GM12878 (cell line): ENCODE measurements at regions not wholly inside any gene's neighbourhood (a gene's known extent, or its start where the extent isn't known, plus 50 kb on each side); places are given as distances from the start of the nearest gene placed in this dataset.

ENCODE experiments used
- BCL3 ChIP-seq: IDR thresholded peaks from 2 replicates; pipeline ENCODE4 v1.6.1; 2011; ENCODE audit warnings: borderline replicate concordance, low read depth, mild to moderate bottlenecking, moderate library complexity, low read length; ENCODE audit not compliant: insufficient read depth, poor library complexity, severe bottlenecking
- CHD2 ChIP-seq: IDR thresholded peaks from 2 replicates; pipeline ENCODE4 v1.6.1; 2011; ENCODE audit warnings: low read depth, low read length, improper control_type of control experiment, borderline replicate concordance
- CTCF ChIP-seq, 3 experiments: IDR thresholded peaks in 2 of 3; conservative IDR thresholded peaks in 1 of 3; 2 replicates each; pipeline ENCODE4 v1.5.1; 2011; ENCODE audit warnings: low read depth in 3 of 3, low read length in 3 of 3, mild to moderate bottlenecking in 3 of 3, control low read depth in 2 of 3, moderate library complexity in 2 of 3, inconsistent platforms in 1 of 3, mixed read lengths in 1 of 3; ENCODE audit not compliant: control insufficient read depth in 2 of 3, insufficient read depth in 1 of 3; ENCODE audit errors: extremely low read depth in 1 of 3
- DPF2 ChIP-seq: fragments of 450-650 bp; IDR thresholded peaks from 2 replicates; pipeline ENCODE4 v1.6.1; 2017; ENCODE audit warnings: mild to moderate bottlenecking
- E2F4 ChIP-seq: IDR thresholded peaks from 2 replicates; pipeline ENCODE4 v1.6.1; 2012; ENCODE audit warnings: low read depth, low read length, improper control_type of control experiment
- HDGF ChIP-seq: fragments of 450-650 bp; IDR thresholded peaks from 2 replicates; pipeline ENCODE4 v1.6.1; 2016; ENCODE audit warnings: antibody characterized with exemption
- MAX ChIP-seq: IDR thresholded peaks from 2 replicates; pipeline ENCODE4 v1.6.1; 2012; ENCODE audit warnings: low read depth, low read length, improper control_type of control experiment
- POLR2A ChIP-seq: IDR thresholded peaks from 2 replicates; pipeline ENCODE4 v1.6.1; 2011; ENCODE audit warnings: low read depth, mild to moderate bottlenecking, low read length
- SIN3A ChIP-seq: IDR thresholded peaks from 2 replicates; pipeline ENCODE4 v1.6.1; 2012; ENCODE audit warnings: low read depth, low read length, improper control_type of control experiment
- TARDBP ChIP-seq: IDR thresholded peaks from 2 replicates; pipeline ENCODE4 v1.6.1; 2016; ENCODE audit warnings: borderline replicate concordance
- TBL1XR1 ChIP-seq: IDR thresholded peaks from 2 replicates; pipeline ENCODE4 v1.6.1; 2012; ENCODE audit warnings: low read depth, low read length, improper control_type of control experiment
- TCF7 ChIP-seq: IDR thresholded peaks from 2 replicates; pipeline ENCODE4 v1.6.1; 2014; ENCODE audit warnings: antibody characterized with exemption, borderline replicate concordance
- USF2 ChIP-seq: IDR thresholded peaks from 2 replicates; pipeline ENCODE4 v1.6.1; 2011; ENCODE audit warnings: low read depth, low read length, improper control_type of control experiment, borderline replicate concordance
- ZNF217 ChIP-seq: fragments of 450-650 bp; IDR thresholded peaks from 2 replicates; pipeline ENCODE4 v1.6.1; 2017; ENCODE audit warnings: antibody characterized with exemption, mild to moderate bottlenecking

- TF ChIP-seq CTCF (IDR thresholded peaks at IDR 0.05 in 2 of 3, conservative IDR thresholded peaks at IDR 0.05 in 1 of 3; ENCODE audit: control insufficient read depth in 2 of 3, extremely low read depth in 1 of 3, insufficient read depth in 1 of 3, low read depth in 3 of 3, low read length in 3 of 3) (no peak), TBL1XR1 (no peak), POLR2A (no peak), MAX (no peak), SIN3A (no peak), CHD2 (no peak), ZNF217 (no peak), HDGF (no peak), USF2 (no peak), E2F4 (no peak), BCL3 (no peak), DPF2 (no peak), TCF7 (no peak), TARDBP (no peak)
These were observed 57.7 kb downstream of the ZC3H11B start for GRCh38 chr1:219555031-219555692.
